Vagina (tissue), 2 donors: ENCODE measurements at regions not wholly inside any gene's neighbourhood (a gene's known extent, or its start where the extent isn't known, plus 50 kb on each side); places are given as distances from the start of the nearest gene placed in this dataset.

Source experiments
- CTCF ChIP-seq, 3 experiments: fragments of 450-650 bp in 2 of 3; fragments of 200-600 bp in 1 of 3; sonication (generic) in 1 of 3; IDR thresholded peaks; one replicate each; pipeline ENCODE4 v1.5.1; 2017 to 2019; ENCODE audit warnings: antibody characterized with exemption in 3 of 3, mild to moderate bottlenecking in 2 of 3, moderate library complexity in 2 of 3
- POLR2AphosphoS5 ChIP-seq, 2 donors: sonication (generic); formaldehyde crosslinking; IDR thresholded peaks; one replicate each; pipeline ENCODE4 v1.9.0; 2017; ENCODE audit warnings: antibody characterized with exemption in 2 of 2, mild to moderate bottlenecking in 2 of 2, low read depth in 1 of 2; ENCODE audit not compliant: insufficient read depth in 1 of 2

- no peak for TF ChIP-seq CTCF (IDR thresholded peaks at IDR 0.05)
- no peak for TF ChIP-seq POLR2AphosphoS5 (IDR thresholded peaks at IDR 0.05; ENCODE audit: insufficient read depth in 1 of 2, low read depth in 1 of 2)
Measured at GRCh38 chr4:102174719-102175189, 170.5 kb downstream of the SLC39A8 start.
